ENCODE measurements at regions not wholly inside any gene's neighbourhood (a gene's known extent, or its start where the extent isn't known, plus 50 kb on each side); places are given as distances from the start of the nearest gene placed in this dataset.

DNA sequence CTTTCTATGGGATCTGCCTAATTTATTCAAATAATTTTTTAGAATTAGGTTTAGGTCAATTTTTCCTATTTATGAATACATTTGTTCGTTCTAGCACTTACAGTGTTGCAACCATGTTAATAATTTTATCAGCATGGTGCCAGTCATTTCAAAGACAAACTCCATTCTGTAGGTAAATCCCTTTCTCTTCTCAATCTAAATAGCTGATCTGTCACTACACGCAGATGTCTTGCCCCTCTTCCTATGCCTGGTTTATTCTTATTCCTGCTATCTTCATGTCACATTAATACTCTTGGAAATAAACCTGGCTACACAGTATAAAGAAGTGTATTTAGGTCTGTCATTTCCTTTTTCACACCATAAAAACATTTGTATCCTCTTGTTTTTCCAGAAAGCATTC, 1172.4 kb downstream of the BRINP3 start:
- Histone ChIP-seq H3K4me3 (no peak overlapping the region), H3K9me3 (no peaks in the 10 kb centered on the region), H3K4me1 (no peaks in the 10 kb centered on the region), H3K4me2 (no peak overlapping the region), H3K27ac (no peak overlapping the region)
- ATAC-seq (no peak), FAIRE-seq (no peak), DNase-seq (ENCODE audit: low read depth in 1 of 2, low spot score in 1 of 2) (no peak)
- 58% methylated on average over 2 of the region's 2 CpGs for WGBS (ENCODE audit: missing lambda C conversion rate)
- CTCF ChIA-PET: interaction anchor here (0.5 kb wide), 1 partner anchor 111 kb away, joined by 3 read pairs; no protein-coding TSS in a partner anchor
- POLR2A ChIA-PET: no interaction called here
- TF ChIP-seq EP300 (IDR thresholded peaks at IDR 0.05): no peak
- TF ChIP-seq, protein P1, sequence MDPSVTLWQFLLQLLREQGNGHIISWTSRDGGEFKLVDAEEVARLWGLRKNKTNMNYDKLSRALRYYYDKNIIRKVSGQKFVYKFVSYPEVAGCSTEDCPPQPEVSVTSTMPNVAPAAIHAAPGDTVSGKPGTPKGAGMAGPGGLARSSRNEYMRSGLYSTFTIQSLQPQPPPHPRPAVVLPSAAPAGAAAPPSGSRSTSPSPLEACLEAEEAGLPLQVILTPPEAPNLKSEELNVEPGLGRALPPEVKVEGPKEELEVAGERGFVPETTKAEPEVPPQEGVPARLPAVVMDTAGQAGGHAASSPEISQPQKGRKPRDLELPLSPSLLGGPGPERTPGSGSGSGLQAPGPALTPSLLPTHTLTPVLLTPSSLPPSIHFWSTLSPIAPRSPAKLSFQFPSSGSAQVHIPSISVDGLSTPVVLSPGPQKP (IDR thresholded peaks at IDR 0.05; ENCODE audit: low read depth, low read length): no peak
- no peak for TF ChIP-seq FOXS1 (CRISPR knock-in tag; IDR thresholded peaks at IDR 0.05)
- no peak for TF ChIP-seq SMC3 (IDR thresholded peaks at IDR 0.05)
- TF ChIP-seq RFX5 (IDR thresholded peaks at IDR 0.05): no peak
- no peak for TF ChIP-seq CBX2 (IDR thresholded peaks at IDR 0.05; ENCODE audit: borderline replicate concordance, low read depth)
- no peak for TF ChIP-seq NPAS2 (CRISPR knock-in tag; IDR thresholded peaks at IDR 0.05; ENCODE audit: borderline replicate concordance)
- TF ChIP-seq, protein P2, sequence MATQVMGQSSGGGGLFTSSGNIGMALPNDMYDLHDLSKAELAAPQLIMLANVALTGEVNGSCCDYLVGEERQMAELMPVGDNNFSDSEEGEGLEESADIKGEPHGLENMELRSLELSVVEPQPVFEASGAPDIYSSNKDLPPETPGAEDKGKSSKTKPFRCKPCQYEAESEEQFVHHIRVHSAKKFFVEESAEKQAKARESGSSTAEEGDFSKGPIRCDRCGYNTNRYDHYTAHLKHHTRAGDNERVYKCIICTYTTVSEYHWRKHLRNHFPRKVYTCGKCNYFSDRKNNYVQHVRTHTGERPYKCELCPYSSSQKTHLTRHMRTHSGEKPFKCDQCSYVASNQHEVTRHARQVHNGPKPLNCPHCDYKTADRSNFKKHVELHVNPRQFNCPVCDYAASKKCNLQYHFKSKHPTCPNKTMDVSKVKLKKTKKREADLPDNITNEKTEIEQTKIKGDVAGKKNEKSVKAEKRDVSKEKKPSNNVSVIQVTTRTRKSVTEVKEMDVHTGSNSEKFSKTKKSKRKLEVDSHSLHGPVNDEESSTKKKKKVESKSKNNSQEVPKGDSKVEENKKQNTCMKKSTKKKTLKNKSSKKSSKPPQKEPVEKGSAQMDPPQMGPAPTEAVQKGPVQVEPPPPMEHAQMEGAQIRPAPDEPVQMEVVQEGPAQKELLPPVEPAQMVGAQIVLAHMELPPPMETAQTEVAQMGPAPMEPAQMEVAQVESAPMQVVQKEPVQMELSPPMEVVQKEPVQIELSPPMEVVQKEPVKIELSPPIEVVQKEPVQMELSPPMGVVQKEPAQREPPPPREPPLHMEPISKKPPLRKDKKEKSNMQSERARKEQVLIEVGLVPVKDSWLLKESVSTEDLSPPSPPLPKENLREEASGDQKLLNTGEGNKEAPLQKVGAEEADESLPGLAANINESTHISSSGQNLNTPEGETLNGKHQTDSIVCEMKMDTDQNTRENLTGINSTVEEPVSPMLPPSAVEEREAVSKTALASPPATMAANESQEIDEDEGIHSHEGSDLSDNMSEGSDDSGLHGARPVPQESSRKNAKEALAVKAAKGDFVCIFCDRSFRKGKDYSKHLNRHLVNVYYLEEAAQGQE (IDR thresholded peaks at IDR 0.05): no peak
- TF ChIP-seq, protein P3, sequence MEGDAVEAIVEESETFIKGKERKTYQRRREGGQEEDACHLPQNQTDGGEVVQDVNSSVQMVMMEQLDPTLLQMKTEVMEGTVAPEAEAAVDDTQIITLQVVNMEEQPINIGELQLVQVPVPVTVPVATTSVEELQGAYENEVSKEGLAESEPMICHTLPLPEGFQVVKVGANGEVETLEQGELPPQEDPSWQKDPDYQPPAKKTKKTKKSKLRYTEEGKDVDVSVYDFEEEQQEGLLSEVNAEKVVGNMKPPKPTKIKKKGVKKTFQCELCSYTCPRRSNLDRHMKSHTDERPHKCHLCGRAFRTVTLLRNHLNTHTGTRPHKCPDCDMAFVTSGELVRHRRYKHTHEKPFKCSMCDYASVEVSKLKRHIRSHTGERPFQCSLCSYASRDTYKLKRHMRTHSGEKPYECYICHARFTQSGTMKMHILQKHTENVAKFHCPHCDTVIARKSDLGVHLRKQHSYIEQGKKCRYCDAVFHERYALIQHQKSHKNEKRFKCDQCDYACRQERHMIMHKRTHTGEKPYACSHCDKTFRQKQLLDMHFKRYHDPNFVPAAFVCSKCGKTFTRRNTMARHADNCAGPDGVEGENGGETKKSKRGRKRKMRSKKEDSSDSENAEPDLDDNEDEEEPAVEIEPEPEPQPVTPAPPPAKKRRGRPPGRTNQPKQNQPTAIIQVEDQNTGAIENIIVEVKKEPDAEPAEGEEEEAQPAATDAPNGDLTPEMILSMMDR (IDR thresholded peaks at IDR 0.05): no peak
- TF ChIP-seq JUN (IDR thresholded peaks at IDR 0.05): no peak
- no peak for TF ChIP-seq RAD21 (conservative IDR thresholded peaks at IDR 0.05 in 1 of 2, IDR thresholded peaks at IDR 0.05 in 1 of 2)
- TF ChIP-seq RNF2 (IDR thresholded peaks at IDR 0.05; ENCODE audit: borderline replicate concordance, low read depth): no peak
- TF ChIP-seq KDM5A (IDR thresholded peaks at IDR 0.05): no peak
- TF ChIP-seq KDM1A (IDR thresholded peaks at IDR 0.05; ENCODE audit: low read depth): no peak
- no peak for TF ChIP-seq HOXB13 (CRISPR knock-in tag; IDR thresholded peaks at IDR 0.05; ENCODE audit: low read depth)
- TF ChIP-seq TP53 (CRISPR knock-in tag; IDR thresholded peaks at IDR 0.05): no peak
- no peak for TF ChIP-seq EHF (CRISPR knock-in tag; IDR thresholded peaks at IDR 0.05)
- no peak for TF ChIP-seq ZC3H11A (IDR thresholded peaks at IDR 0.05)
- no peak for TF ChIP-seq HEYL (CRISPR knock-in tag; IDR thresholded peaks at IDR 0.05)

DNA sequence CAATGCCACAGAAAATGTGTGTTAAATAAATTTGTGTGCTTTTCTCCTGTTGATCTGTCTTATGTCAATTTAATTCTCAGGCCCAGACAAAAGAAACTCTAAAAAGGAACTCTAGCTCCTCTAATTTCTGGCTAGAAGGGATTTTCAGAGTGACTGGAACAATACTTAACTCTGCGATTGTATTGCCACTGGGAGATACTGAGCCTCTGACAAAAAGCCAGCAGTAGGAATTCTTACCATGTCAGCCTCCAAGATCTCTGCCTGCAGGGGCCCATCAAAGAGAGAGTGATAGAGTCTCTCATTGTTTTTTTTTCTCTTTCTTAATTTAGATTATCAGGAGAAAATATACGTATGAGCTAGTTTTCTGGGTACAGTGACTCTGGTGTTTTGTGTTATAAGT, 1165.7 kb downstream of the BRINP3 start:
- no peak for TF ChIP-seq RFX5 (IDR thresholded peaks at IDR 0.05)
- ATAC-seq (no peak), FAIRE-seq (no peak), DNase-seq (ENCODE audit: low read depth in 1 of 2, low spot score in 1 of 2) (no peak)
- no peak overlapping the region for H3K4me3 ChIP-seq
- ChIA-PET CTCF (no interaction called here), POLR2A (no interaction called here)
- WGBS (ENCODE audit: missing lambda C conversion rate): 94% methylated on average over 2 of the region's 2 CpGs
- H3K4me1 ChIP-seq: no peaks in the 10 kb centered on the region
- no peaks in the 10 kb centered on the region for H3K9me3 ChIP-seq
- H3K27ac ChIP-seq: no peak overlapping the region
- no peak overlapping the region for H3K4me2 ChIP-seq

Data from A549 (cell line).